ENCODE measurements at regions not wholly inside any gene's neighbourhood (a gene's known extent, or its start where the extent isn't known, plus 50 kb on each side); places are given as distances from the start of the nearest gene placed in this dataset.

DNA sequence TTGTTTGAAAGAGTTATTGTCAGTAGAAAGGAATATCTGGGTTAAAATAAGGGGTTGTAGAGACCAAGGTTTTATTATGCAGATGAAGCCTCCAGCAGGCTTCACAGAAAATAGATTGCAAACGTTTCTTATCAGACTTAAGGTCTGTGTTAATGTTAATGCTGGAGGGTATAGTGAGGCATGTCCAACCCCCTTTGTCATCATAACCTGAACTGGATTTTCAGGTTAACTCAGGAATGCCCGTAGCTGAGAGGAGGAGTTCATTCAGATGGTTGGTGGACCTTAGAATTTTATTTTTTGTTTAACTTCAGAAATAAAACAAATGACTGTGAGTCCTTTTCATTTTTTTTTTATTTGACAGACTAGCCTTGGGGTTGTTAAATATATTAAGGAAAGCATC, 354.1 kb downstream of the GPM6A start:
- no peak overlapping the region for H3K4me3 Mint-ChIP-seq
- no peak for DNase-seq (ENCODE audit: low spot score in 2 of 2, unreplicated experiment in 2 of 2)
- peaks cover 26% of the 10 kb centered on the region for H3K9me3 Mint-ChIP-seq
- H3K27me3 Mint-ChIP-seq (ENCODE audit: low read depth) = no peaks in the 10 kb centered on the region
- no peaks in the 10 kb centered on the region for H3K36me3 Mint-ChIP-seq
- H3K27ac Mint-ChIP-seq = no peak overlapping the region
- TF ChIP-seq, protein P1, sequence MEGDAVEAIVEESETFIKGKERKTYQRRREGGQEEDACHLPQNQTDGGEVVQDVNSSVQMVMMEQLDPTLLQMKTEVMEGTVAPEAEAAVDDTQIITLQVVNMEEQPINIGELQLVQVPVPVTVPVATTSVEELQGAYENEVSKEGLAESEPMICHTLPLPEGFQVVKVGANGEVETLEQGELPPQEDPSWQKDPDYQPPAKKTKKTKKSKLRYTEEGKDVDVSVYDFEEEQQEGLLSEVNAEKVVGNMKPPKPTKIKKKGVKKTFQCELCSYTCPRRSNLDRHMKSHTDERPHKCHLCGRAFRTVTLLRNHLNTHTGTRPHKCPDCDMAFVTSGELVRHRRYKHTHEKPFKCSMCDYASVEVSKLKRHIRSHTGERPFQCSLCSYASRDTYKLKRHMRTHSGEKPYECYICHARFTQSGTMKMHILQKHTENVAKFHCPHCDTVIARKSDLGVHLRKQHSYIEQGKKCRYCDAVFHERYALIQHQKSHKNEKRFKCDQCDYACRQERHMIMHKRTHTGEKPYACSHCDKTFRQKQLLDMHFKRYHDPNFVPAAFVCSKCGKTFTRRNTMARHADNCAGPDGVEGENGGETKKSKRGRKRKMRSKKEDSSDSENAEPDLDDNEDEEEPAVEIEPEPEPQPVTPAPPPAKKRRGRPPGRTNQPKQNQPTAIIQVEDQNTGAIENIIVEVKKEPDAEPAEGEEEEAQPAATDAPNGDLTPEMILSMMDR (IDR thresholded peaks at IDR 0.05; ENCODE audit: unreplicated experiment) = no peak
- H3K4me1 Mint-ChIP-seq = peaks cover 10% of the 10 kb centered on the region

DNA sequence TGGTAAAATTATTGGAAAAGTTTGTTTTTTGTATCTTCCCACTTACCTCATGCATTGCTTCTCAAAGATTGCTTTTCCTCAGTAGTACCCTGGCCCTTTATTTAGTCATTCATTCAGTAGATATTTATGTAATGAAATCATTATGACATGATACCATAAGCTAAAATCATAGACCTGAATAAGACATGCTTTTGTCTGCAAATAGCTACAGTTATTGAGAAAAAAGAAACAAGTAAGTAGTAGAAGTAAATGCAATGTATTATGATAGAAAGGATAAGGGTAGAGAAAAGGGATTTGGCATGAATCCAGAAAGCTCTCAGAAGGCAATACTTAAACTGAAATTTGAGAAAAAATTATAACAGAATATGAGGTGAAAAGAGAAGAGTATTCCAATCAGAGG, 352.5 kb downstream of the GPM6A start:
- H3K27me3 Mint-ChIP-seq (ENCODE audit: low read depth) = no peaks in the 10 kb centered on the region
- no peak for DNase-seq (ENCODE audit: low spot score in 2 of 2, unreplicated experiment in 2 of 2)
- H3K36me3 Mint-ChIP-seq = no peaks in the 10 kb centered on the region
- H3K4me1 Mint-ChIP-seq = peaks cover 10% of the 10 kb centered on the region
- TF ChIP-seq, protein P1 (IDR thresholded peaks at IDR 0.05; ENCODE audit: unreplicated experiment) = no peak
- no peak overlapping the region for H3K27ac Mint-ChIP-seq
- H3K4me3 Mint-ChIP-seq = no peak overlapping the region
- peaks cover 15% of the 10 kb centered on the region for H3K9me3 Mint-ChIP-seq

DNA sequence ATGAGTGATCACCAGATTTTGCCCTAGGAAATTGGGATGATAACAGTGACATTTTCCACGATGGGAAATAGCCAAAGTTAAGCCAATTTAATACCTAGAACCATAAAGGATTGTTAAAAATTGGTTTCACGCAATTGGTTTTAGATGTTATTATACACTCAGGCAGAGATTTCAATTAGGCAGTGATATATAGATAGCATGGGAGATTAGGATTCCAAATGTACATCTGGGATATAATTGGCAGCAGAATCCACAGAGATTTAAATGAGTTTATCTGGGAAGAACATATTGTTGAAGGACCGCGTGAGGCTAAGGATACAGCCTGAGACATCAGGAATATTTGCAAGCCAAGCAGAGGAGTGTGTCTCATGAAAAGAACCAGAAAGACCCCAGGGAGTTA, 351.6 kb downstream of the GPM6A start:
- Mint-ChIP-seq H3K4me3 (no peak overlapping the region), H3K27ac (no peak overlapping the region)
- TF ChIP-seq, protein P1 (IDR thresholded peaks at IDR 0.05; ENCODE audit: unreplicated experiment) = no peak

DNA sequence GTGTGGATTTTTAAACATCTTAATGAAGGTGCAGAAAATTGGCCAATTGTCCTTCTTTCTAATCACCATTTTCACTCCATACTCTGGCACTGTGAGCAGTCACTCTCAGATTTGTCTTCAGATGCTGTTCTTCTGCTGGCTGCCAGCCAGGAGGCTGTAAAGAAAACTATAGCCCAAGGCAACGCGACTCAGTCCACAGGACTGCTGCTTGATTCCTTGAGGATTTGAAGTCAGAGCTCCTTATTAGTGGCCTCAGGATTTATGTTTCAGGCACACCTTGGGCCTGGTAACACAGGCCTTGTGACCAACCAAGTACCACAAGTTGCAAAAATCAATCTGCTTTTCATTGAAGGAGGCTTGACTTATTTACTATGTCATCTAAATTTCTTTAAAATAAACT, 342.6 kb downstream of the GPM6A start:
- Mint-ChIP-seq H3K27me3 (ENCODE audit: low read depth) (no peaks in the 10 kb centered on the region), H3K27ac (peak overlapping the region; percentile 83), H3K4me3 (no peak overlapping the region), H3K9me3 (peaks cover 15% of the 10 kb centered on the region), H3K36me3 (no peaks in the 10 kb centered on the region), H3K4me1 (peaks cover 12% of the 10 kb centered on the region)
- DNase-seq (ENCODE audit: low spot score in 2 of 2, unreplicated experiment in 2 of 2) = peak in 1 of 2 experiments; percentile 43
- TF ChIP-seq, protein P1 (IDR thresholded peaks at IDR 0.05; ENCODE audit: unreplicated experiment) = no peak

More for the DNA sequence above, 351.6 kb downstream of the GPM6A start:
- Mint-ChIP-seq H3K9me3 (peaks cover 15% of the 10 kb centered on the region), H3K36me3 (no peaks in the 10 kb centered on the region), H3K4me1 (peaks cover 10% of the 10 kb centered on the region), H3K27me3 (ENCODE audit: low read depth) (no peaks in the 10 kb centered on the region)
- DNase-seq (ENCODE audit: low spot score in 2 of 2, unreplicated experiment in 2 of 2) = no peak

DNA sequence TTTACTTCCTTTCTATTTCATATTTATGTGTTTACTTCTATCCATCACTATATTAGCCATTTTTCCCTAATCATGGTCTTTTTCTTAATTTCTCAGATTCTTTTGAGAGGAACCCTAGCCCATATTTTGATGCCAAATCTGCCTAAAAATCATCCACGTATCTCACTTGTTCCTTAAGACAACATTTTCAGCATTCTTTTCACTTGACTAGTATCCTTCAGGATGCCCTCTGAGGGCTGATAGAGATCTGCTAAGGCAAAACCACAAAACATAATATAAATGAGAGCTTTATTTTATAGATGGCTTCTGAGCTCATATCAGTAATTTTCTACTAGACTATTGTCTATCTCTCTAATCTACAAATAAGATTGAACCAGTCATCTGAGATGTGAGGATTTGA, 341.9 kb downstream of the GPM6A start:
- H3K27me3 Mint-ChIP-seq (ENCODE audit: low read depth) = no peaks in the 10 kb centered on the region
- TF ChIP-seq, protein P1 (IDR thresholded peaks at IDR 0.05; ENCODE audit: unreplicated experiment) = no peak
- DNase-seq (ENCODE audit: low spot score in 2 of 2, unreplicated experiment in 2 of 2) = no peak
- peak overlapping the region; percentile 66 for H3K27ac Mint-ChIP-seq
- peaks cover 15% of the 10 kb centered on the region for H3K9me3 Mint-ChIP-seq
- H3K36me3 Mint-ChIP-seq = no peaks in the 10 kb centered on the region
- no peak overlapping the region for H3K4me3 Mint-ChIP-seq
- H3K4me1 Mint-ChIP-seq = peaks cover 12% of the 10 kb centered on the region

DNA sequence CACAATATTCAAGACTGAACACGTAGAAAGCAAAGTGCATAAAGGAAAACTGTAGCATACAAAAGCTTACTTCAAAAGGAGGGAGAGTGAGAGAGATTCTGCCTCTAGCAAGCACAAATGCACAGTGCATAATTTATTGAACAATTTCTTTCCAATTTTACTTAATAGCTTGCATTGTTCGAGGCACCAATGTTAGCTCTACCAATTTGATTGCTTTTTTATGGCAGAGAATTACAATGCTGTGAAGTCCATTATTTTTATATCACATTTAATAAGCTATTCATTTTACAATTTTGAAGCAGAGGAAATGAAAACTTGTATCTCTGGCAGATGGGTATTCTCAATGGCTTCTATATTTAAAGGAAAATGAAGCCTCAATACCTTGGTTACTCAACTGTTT, 331.7 kb downstream of the GPM6A start:
- H3K4me3 Mint-ChIP-seq = no peak overlapping the region
- DNase-seq (ENCODE audit: low spot score in 2 of 2, unreplicated experiment in 2 of 2) = no peak
- H3K27ac Mint-ChIP-seq = peak overlapping the region; percentile 43
- H3K9me3 Mint-ChIP-seq = no peaks in the 10 kb centered on the region
- no peaks in the 10 kb centered on the region for H3K36me3 Mint-ChIP-seq
- H3K27me3 Mint-ChIP-seq (ENCODE audit: low read depth) = no peaks in the 10 kb centered on the region
- H3K4me1 Mint-ChIP-seq = peaks cover 4% of the 10 kb centered on the region
- TF ChIP-seq, protein P1 (IDR thresholded peaks at IDR 0.05; ENCODE audit: unreplicated experiment) = no peak

Data from mesothelial cell of epicardium (in vitro differentiated cells).